ENCODE measurements at regions not wholly inside any gene's neighbourhood (a gene's known extent, or its start where the extent isn't known, plus 50 kb on each side); places are given as distances from the start of the nearest gene placed in this dataset.

DNA sequence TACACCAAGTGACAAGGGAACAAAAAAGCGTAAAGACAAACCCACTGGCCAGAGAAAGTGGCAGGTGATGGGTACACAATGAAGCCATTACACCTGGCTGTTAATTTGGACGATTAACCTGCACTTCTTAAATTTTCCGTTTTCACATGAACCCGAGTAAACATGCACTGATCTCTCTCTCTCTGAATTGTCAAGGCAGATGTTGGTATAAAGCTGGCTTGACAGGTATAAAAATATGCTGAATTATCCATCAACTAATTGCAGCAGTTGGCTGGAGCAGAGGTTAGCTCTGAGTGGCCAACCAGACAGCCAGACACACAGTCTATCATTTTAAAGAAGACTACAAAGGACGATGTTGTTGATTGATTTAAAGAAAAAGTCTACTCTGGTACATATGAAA is 561.7 kb upstream of the ALCAM start:
- no peak overlapping the region for H2BK15ac ChIP-seq (ENCODE audit: low read depth, low read length)
- TF ChIP-seq, protein P1, sequence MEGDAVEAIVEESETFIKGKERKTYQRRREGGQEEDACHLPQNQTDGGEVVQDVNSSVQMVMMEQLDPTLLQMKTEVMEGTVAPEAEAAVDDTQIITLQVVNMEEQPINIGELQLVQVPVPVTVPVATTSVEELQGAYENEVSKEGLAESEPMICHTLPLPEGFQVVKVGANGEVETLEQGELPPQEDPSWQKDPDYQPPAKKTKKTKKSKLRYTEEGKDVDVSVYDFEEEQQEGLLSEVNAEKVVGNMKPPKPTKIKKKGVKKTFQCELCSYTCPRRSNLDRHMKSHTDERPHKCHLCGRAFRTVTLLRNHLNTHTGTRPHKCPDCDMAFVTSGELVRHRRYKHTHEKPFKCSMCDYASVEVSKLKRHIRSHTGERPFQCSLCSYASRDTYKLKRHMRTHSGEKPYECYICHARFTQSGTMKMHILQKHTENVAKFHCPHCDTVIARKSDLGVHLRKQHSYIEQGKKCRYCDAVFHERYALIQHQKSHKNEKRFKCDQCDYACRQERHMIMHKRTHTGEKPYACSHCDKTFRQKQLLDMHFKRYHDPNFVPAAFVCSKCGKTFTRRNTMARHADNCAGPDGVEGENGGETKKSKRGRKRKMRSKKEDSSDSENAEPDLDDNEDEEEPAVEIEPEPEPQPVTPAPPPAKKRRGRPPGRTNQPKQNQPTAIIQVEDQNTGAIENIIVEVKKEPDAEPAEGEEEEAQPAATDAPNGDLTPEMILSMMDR (conservative IDR thresholded peaks at IDR 0.05), result no peak
- no CpG with 5 or more reads among the region's 5 CpGs for WGBS (ENCODE audit: extremely low coverage, insufficient read length, low lambda C conversion rate)

More for the DNA sequence above, 561.7 kb upstream of the ALCAM start:
- H3K9ac ChIP-seq (ENCODE audit: extremely low read depth, insufficient read length, low read length), result no peak overlapping the region
- no peak overlapping the region for H3K4me2 ChIP-seq (ENCODE audit: insufficient read depth, insufficient read length, low read length)
- Mint-ChIP-seq H3K36me3 (ENCODE audit: insufficient read depth in 1 of 3, low read depth in 3 of 3) (no peaks in the 10 kb centered on the region), H3K4me1 (peaks cover 0 to 2% of the 10 kb centered on the region in 2 experiments; a peak in 1 of 4 replicates), H3K27ac (no peak overlapping the region), H3K4me3 (no peak overlapping the region), H3K27me3 (ENCODE audit: low read depth) (no peaks in the 10 kb centered on the region), H3K9me3 (no peaks in the 10 kb centered on the region)
- H4K91ac ChIP-seq (ENCODE audit: insufficient read length, low read depth, low read length), result no peak overlapping the region
- H3K79me1 ChIP-seq (ENCODE audit: insufficient read depth, low read depth, low read length, poor library complexity, severe bottlenecking), result no peaks in the 10 kb centered on the region
- no peak overlapping the region for H3K56ac ChIP-seq (ENCODE audit: insufficient read length, low read depth, low read length)
- H2BK12ac ChIP-seq (ENCODE audit: insufficient read length, low read depth, low read length), result no peak overlapping the region
- H3K23me2 ChIP-seq (ENCODE audit: insufficient read length, low read depth, low read length, poor library complexity, severe bottlenecking), result no peaks in the 10 kb centered on the region
- H3K4me1 ChIP-seq (ENCODE audit: insufficient read depth, low read length), result no peaks in the 10 kb centered on the region
- H2AK5ac ChIP-seq (ENCODE audit: insufficient read length, low read length), result no peak overlapping the region
- DNase-seq, result no peak
- H3K23ac ChIP-seq (ENCODE audit: insufficient read length, low read depth, low read length), result no peak overlapping the region
- no peak overlapping the region for H2AFZ ChIP-seq (ENCODE audit: low read length)
- H3K27ac ChIP-seq (ENCODE audit: insufficient read length, low read depth, low read length), result no peak overlapping the region
- H3K9me3 ChIP-seq (ENCODE audit: control insufficient read depth, low read depth, low read length), result no peaks in the 10 kb centered on the region
- H3K14ac ChIP-seq (ENCODE audit: insufficient read depth, low read length), result no peak overlapping the region
- no peak overlapping the region for H3K4ac ChIP-seq (ENCODE audit: low read depth, low read length)
- H4K5ac ChIP-seq (ENCODE audit: insufficient read length, low read depth, low read length), result no peak overlapping the region
- no peaks in the 10 kb centered on the region for H3K79me2 ChIP-seq (ENCODE audit: insufficient read depth, low read length)
- no peak overlapping the region for H2BK120ac ChIP-seq (ENCODE audit: low read depth, low read length, poor library complexity, severe bottlenecking)
- no peak overlapping the region for H4K8ac ChIP-seq (replicated peaks; ENCODE audit: insufficient read length, low read depth, low read length)
- H3T11ph ChIP-seq (ENCODE audit: low read length), result no peak overlapping the region
- no peak overlapping the region for H2BK20ac ChIP-seq (ENCODE audit: low read depth, low read length, poor library complexity, severe bottlenecking)
- no peaks in the 10 kb centered on the region for H4K20me1 ChIP-seq (ENCODE audit: control insufficient read depth, insufficient read depth, insufficient read length)
- no peak overlapping the region for H3K18ac ChIP-seq (ENCODE audit: insufficient read length, low read depth, low read length)
- H3K27me3 ChIP-seq (ENCODE audit: insufficient read depth, low read length), result no peaks in the 10 kb centered on the region
- no peak overlapping the region for H2BK5ac ChIP-seq (ENCODE audit: insufficient read length, low read length)
